ENCODE measurements at regions not wholly inside any gene's neighbourhood (a gene's known extent, or its start where the extent isn't known, plus 50 kb on each side); places are given as distances from the start of the nearest gene placed in this dataset.

DNA sequence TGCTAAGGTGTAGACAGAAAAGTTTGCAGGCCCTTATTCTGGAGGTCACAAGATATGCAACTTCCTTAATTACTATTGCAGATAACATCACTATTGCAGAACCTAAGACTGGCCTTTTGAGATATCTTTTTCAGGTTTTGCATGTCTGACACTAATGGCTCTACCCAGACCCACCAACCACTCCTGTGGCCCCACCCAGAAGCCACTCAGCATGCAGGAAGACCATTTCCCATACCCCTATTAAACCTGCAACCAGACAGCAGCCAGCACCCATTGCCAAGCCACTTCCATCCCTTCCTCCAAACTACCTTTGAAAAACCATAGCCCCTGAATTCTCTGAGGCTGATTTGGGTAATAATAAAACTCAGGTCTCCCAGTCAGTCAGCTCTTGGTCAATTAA is 297.6 kb downstream of the SLITRK6 start:
- Histone ChIP-seq H3K4me3 (ENCODE audit: low read depth, low read length) (no peak overlapping the region), H3K27ac (ENCODE audit: low read depth, low read length) (no peak overlapping the region), H3K27me3 (ENCODE audit: control insufficient read depth, insufficient read depth, low read length) (no peaks in the 10 kb centered on the region), H3K9me3 (ENCODE audit: control insufficient read depth, insufficient read depth, low read length) (no peaks in the 10 kb centered on the region)
- TF ChIP-seq, protein P1, sequence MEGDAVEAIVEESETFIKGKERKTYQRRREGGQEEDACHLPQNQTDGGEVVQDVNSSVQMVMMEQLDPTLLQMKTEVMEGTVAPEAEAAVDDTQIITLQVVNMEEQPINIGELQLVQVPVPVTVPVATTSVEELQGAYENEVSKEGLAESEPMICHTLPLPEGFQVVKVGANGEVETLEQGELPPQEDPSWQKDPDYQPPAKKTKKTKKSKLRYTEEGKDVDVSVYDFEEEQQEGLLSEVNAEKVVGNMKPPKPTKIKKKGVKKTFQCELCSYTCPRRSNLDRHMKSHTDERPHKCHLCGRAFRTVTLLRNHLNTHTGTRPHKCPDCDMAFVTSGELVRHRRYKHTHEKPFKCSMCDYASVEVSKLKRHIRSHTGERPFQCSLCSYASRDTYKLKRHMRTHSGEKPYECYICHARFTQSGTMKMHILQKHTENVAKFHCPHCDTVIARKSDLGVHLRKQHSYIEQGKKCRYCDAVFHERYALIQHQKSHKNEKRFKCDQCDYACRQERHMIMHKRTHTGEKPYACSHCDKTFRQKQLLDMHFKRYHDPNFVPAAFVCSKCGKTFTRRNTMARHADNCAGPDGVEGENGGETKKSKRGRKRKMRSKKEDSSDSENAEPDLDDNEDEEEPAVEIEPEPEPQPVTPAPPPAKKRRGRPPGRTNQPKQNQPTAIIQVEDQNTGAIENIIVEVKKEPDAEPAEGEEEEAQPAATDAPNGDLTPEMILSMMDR (IDR thresholded peaks at IDR 0.05; ENCODE audit: low read depth, low read length), result no peak
- DNase-seq (ENCODE audit: low read depth, low spot score), result no peak
- ChIA-PET CTCF (no interaction called here), POLR2A (no interaction called here)

- no peak for DNase-seq (ENCODE audit: low read depth, low spot score)
- TF ChIP-seq, protein P1 (IDR thresholded peaks at IDR 0.05; ENCODE audit: low read depth, low read length), result no peak
- no peaks in the 10 kb centered on the region for H3K9me3 ChIP-seq (ENCODE audit: control insufficient read depth, insufficient read depth, low read length)
- H3K27ac ChIP-seq (ENCODE audit: low read depth, low read length), result no peak overlapping the region
- no peaks in the 10 kb centered on the region for H3K27me3 ChIP-seq (ENCODE audit: control insufficient read depth, insufficient read depth, low read length)
- no peak overlapping the region for H3K4me3 ChIP-seq (ENCODE audit: low read depth, low read length)
- ChIA-PET CTCF (no interaction called here), POLR2A (no interaction called here)
These were observed 298.4 kb downstream of the SLITRK6 start for GRCh38 chr13:85500696-85501256.

- TF ChIP-seq, protein P1 (IDR thresholded peaks at IDR 0.05; ENCODE audit: low read depth, low read length), result no peak
- no peaks in the 10 kb centered on the region for H3K9me3 ChIP-seq (ENCODE audit: control insufficient read depth, insufficient read depth, low read length)
- no peak overlapping the region for H3K27ac ChIP-seq (ENCODE audit: low read depth, low read length)
- no peak for DNase-seq (ENCODE audit: low read depth, low spot score)
- no peak overlapping the region for H3K4me3 ChIP-seq (ENCODE audit: low read depth, low read length)
- no peaks in the 10 kb centered on the region for H3K27me3 ChIP-seq (ENCODE audit: control insufficient read depth, insufficient read depth, low read length)
- POLR2A ChIA-PET, result no interaction called here
- CTCF ChIA-PET, result interaction anchor here (0.6 kb wide), 1 partner anchor 220 kb away, joined by 3 read pairs; no protein-coding TSS in a partner anchor
These were observed 300.4 kb downstream of the SLITRK6 start for GRCh38 chr13:85498774-85499173.

GRCh38 chr13:85497652-85498051 is 301.6 kb downstream of the SLITRK6 start:
- TF ChIP-seq, protein P1 (IDR thresholded peaks at IDR 0.05; ENCODE audit: low read depth, low read length), result no peak
- H3K27me3 ChIP-seq (ENCODE audit: control insufficient read depth, insufficient read depth, low read length), result no peaks in the 10 kb centered on the region
- DNase-seq (ENCODE audit: low read depth, low spot score), result peak; percentile 93
- ChIA-PET POLR2A (interaction anchor here (0.7 to 1.6 kb wide), 3 partner anchors 11 to 267 kb away, joined by 3 to 10 read pairs (median 7); no protein-coding TSS in a partner anchor), CTCF (no interaction called here)
- no peaks in the 10 kb centered on the region for H3K9me3 ChIP-seq (ENCODE audit: control insufficient read depth, insufficient read depth, low read length)
- H3K4me3 ChIP-seq (ENCODE audit: low read depth, low read length), result no peak overlapping the region
- peak overlapping the region; percentile 53 for H3K27ac ChIP-seq (ENCODE audit: low read depth, low read length)

DNA sequence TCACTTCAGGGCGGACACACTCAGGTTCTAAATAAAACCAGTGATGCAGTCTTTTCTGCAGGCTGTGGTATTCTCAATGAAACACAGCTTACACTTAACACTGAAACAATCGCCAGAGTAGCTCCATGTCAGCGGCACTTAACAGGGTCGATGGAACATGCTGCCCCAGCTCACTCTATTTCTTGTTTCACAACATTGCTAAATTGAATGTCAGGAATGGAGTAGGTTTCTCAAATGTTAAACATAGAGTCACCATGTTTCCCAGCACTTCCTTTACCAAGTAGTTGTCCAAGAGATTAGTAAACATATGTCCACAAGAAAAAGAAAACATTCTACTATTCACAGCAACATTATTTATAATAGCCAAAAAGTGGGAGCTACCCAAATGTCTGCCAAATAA is 306.9 kb downstream of the SLITRK6 start:
- Histone ChIP-seq H3K9me3 (ENCODE audit: control insufficient read depth, insufficient read depth, low read length) (no peaks in the 10 kb centered on the region), H3K27me3 (ENCODE audit: control insufficient read depth, insufficient read depth, low read length) (no peaks in the 10 kb centered on the region), H3K27ac (ENCODE audit: low read depth, low read length) (no peak overlapping the region), H3K4me3 (ENCODE audit: low read depth, low read length) (no peak overlapping the region)
- no peak for DNase-seq (ENCODE audit: low read depth, low spot score)
- CTCF ChIA-PET, result interaction anchor here (0.7 kb wide), 1 partner anchor 596 kb away, joined by 3 read pairs; no protein-coding TSS in a partner anchor
- TF ChIP-seq, protein P1 (IDR thresholded peaks at IDR 0.05; ENCODE audit: low read depth, low read length), result no peak
- POLR2A ChIA-PET, result no interaction called here
